ENCODE measurements at regions not wholly inside any gene's neighbourhood (a gene's known extent, or its start where the extent isn't known, plus 50 kb on each side); places are given as distances from the start of the nearest gene placed in this dataset.
A peak's percentile ranks its signal among the peaks of the same experiment; 100 is the strongest.

GRCh38 chr1:234955107-234955731 is 173.4 kb downstream of the TOMM20 start:
- TF ChIP-seq, protein P1, sequence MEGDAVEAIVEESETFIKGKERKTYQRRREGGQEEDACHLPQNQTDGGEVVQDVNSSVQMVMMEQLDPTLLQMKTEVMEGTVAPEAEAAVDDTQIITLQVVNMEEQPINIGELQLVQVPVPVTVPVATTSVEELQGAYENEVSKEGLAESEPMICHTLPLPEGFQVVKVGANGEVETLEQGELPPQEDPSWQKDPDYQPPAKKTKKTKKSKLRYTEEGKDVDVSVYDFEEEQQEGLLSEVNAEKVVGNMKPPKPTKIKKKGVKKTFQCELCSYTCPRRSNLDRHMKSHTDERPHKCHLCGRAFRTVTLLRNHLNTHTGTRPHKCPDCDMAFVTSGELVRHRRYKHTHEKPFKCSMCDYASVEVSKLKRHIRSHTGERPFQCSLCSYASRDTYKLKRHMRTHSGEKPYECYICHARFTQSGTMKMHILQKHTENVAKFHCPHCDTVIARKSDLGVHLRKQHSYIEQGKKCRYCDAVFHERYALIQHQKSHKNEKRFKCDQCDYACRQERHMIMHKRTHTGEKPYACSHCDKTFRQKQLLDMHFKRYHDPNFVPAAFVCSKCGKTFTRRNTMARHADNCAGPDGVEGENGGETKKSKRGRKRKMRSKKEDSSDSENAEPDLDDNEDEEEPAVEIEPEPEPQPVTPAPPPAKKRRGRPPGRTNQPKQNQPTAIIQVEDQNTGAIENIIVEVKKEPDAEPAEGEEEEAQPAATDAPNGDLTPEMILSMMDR (IDR thresholded peaks at IDR 0.05), result no peak
- peak; percentile 14 to 73 (median 41) for TF ChIP-seq POLR2AphosphoS5 (IDR thresholded peaks at IDR 0.05)
- TF ChIP-seq POLR2A (IDR thresholded peaks at IDR 0.05), result no peak
- peak in 1 of 4 donors; percentile 29 for TF ChIP-seq EP300 (IDR thresholded peaks at IDR 0.05)
